ENCODE measurements at regions not wholly inside any gene's neighbourhood (a gene's known extent, or its start where the extent isn't known, plus 50 kb on each side); places are given as distances from the start of the nearest gene placed in this dataset.

DNA sequence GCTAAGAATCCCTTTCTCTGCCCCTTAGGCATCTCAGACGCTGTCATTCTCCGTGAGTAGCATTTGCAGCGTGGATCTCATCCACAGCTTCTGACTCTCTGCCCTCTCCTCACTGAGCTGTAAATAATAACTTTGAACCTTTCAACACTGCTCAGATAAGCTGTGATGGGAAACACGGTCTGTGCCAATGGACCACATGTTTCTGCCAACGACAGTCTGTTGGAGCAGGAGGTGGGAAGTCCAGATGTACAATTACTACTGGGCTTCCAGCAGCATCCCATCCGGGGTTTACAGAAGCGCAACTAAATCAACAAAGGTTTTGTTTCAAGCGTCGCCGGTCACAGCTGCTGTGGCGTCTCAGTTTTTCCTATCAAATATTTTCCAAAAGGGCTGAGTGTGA is 1110.6 kb downstream of the TYW1 start:
- TF ChIP-seq, protein P1, sequence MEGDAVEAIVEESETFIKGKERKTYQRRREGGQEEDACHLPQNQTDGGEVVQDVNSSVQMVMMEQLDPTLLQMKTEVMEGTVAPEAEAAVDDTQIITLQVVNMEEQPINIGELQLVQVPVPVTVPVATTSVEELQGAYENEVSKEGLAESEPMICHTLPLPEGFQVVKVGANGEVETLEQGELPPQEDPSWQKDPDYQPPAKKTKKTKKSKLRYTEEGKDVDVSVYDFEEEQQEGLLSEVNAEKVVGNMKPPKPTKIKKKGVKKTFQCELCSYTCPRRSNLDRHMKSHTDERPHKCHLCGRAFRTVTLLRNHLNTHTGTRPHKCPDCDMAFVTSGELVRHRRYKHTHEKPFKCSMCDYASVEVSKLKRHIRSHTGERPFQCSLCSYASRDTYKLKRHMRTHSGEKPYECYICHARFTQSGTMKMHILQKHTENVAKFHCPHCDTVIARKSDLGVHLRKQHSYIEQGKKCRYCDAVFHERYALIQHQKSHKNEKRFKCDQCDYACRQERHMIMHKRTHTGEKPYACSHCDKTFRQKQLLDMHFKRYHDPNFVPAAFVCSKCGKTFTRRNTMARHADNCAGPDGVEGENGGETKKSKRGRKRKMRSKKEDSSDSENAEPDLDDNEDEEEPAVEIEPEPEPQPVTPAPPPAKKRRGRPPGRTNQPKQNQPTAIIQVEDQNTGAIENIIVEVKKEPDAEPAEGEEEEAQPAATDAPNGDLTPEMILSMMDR (IDR thresholded peaks at IDR 0.05): no peak
- TF ChIP-seq POLR2AphosphoS5 (IDR thresholded peaks at IDR 0.05): no peak

All from esophagus muscularis mucosa (tissue), 3 donors.